HCT116 (cell line): ENCODE measurements at regions not wholly inside any gene's neighbourhood (a gene's known extent, or its start where the extent isn't known, plus 50 kb on each side); places are given as distances from the start of the nearest gene placed in this dataset.

Experiments
- ATAC-seq: fragments of 200-7000 bp; cut with Tn5 transposase; 2 replicates; pipeline ENCODE4 v1.9.1; 2020; ENCODE audit warnings: mild to moderate bottlenecking, moderate library complexity
- BruUV-seq: library from RNA; stranded (reverse); fragments of 400-500 nt; replicated peaks from 2 replicates; lab custom pipeline; 2021; lab: Mats Ljungman, UMichigan
- CTCF ChIA-PET: fragments of 300-600 bp; sonication (Branson Sonifier 250); formaldehyde crosslinking; loops from one replicate; lab custom pipeline; 2021; ENCODE audit warnings: antibody characterized with exemption; lab: Charles Lee
- POLR2A ChIA-PET: fragments of 300-600, 350-600 bp; sonication (Branson Sonifier 250); formaldehyde crosslinking; loops from one replicate; lab custom pipeline; 2021; ENCODE audit warnings: antibody characterized with exemption; lab: Charles Lee
- RAD21 ChIA-PET, 2 experiments: fragments of 300-600 bp; sonication (Branson Sonifier 250); formaldehyde crosslinking; loops; one replicate each; lab custom pipeline; 2023; ENCODE audit warnings: low total read pairs in 2 of 2; ENCODE audit not compliant: uncharacterized antibody in 2 of 2, unreplicated experiment in 2 of 2, low non-redundant PET in 1 of 2; lab: Charles Lee
- DNase-seq: peaks from one replicate; pipeline ENCODE4 v3.0.0-alpha.2; 2010; ENCODE audit warnings: low read depth, low spot score
- H2AFZ ChIP-seq: fragments of 200-600 bp; shearing (Covaris generic), sonication (generic); 2 replicates; pipeline ENCODE4 v1.6.1; 2017; ENCODE audit warnings: low read depth, mixed run types, mixed read lengths, antibody characterized with exemption, low read length; ENCODE audit not compliant: poor library complexity, severe bottlenecking
- H3K27ac ChIP-seq: 2 replicates; pipeline ENCODE4 v1.5.1; 2012; ENCODE audit warnings: low read depth, low read length
- H3K27me3 ChIP-seq: fragments of 200-600 bp; sonication (generic); 2 replicates; pipeline ENCODE4 v1.6.1; 2016; ENCODE audit warnings: mixed run types, low read length, mixed read lengths; ENCODE audit not compliant: insufficient read depth
- H3K36me3 ChIP-seq, 2 experiments: fragments of 200-500 bp in 1 of 2; fragments of 200-600 bp in 1 of 2; sonication (Bioruptor generic) in 1 of 2; sonication (generic) in 1 of 2; 2 replicates each; pipeline versions ENCODE4 v1.5.1 to v1.6.1; 2014 to 2016; ENCODE audit warnings: low read length in 2 of 2, inconsistent platforms in 1 of 2, mixed read lengths in 1 of 2, mixed run types in 1 of 2; ENCODE audit not compliant: insufficient read depth in 2 of 2, control insufficient read depth in 1 of 2
- H3K4me1 ChIP-seq, 2 experiments: fragments of 200-600 bp in 1 of 2; sonication (generic) in 1 of 2; 2 replicates each; pipeline versions ENCODE4 v1.5.1 to v1.6.1; 2012 to 2017; ENCODE audit warnings: low read length in 2 of 2, inconsistent platforms in 1 of 2, mild to moderate bottlenecking in 1 of 2, mixed read lengths in 1 of 2, mixed run types in 1 of 2, moderate library complexity in 1 of 2; ENCODE audit not compliant: insufficient read depth in 2 of 2, control insufficient read depth in 1 of 2
- H3K4me2 ChIP-seq: fragments of 200-600 bp; sonication (generic); 2 replicates; pipeline ENCODE4 v1.6.1; 2017; ENCODE audit warnings: mixed run types, low read length, mixed read lengths
- H3K4me3 ChIP-seq, 2 experiments: fragments of 200-600 bp in 1 of 2; sonication (generic) in 1 of 2; replicated peaks in 1 of 2; 2 replicates each; pipeline ENCODE4 v1.5.1; 2011 to 2016; ENCODE audit warnings: low read length in 2 of 2, control low read depth in 1 of 2, low read depth in 1 of 2, mild to moderate bottlenecking in 1 of 2, mixed read lengths in 1 of 2, mixed run types in 1 of 2
- H3K79me2 ChIP-seq: fragments of 200-600 bp; sonication (generic); 2 replicates; pipeline ENCODE4 v1.6.1; 2017; ENCODE audit warnings: mild to moderate bottlenecking, mixed run types, low read length, moderate library complexity, mixed read lengths; ENCODE audit not compliant: insufficient read depth
- H3K9ac ChIP-seq: fragments of 200-600 bp; sonication (generic); 2 replicates; pipeline ENCODE4 v1.6.1; 2016; ENCODE audit warnings: low read length, mixed read lengths
- H3K9me2 ChIP-seq: fragments of 200-600 bp; sonication (generic), shearing (Covaris generic); 2 replicates; pipeline ENCODE4 v1.6.1; 2017; ENCODE audit warnings: mixed run types, mild to moderate bottlenecking, moderate library complexity; ENCODE audit not compliant: insufficient read depth
- H3K9me3 ChIP-seq, 2 experiments: fragments of 200-500 bp in 1 of 2; fragments of 200-600 bp in 1 of 2; sonication (Bioruptor generic) in 1 of 2; sonication (generic) in 1 of 2; 2 replicates each; pipeline ENCODE4 v1.6.1; 2014 to 2017; ENCODE audit warnings: low read length in 2 of 2, mixed read lengths in 2 of 2, inconsistent platforms in 1 of 2, low read depth in 1 of 2, mild to moderate bottlenecking in 1 of 2, mixed run types in 1 of 2, moderate library complexity in 1 of 2; ENCODE audit not compliant: control insufficient read depth in 1 of 2, insufficient read depth in 1 of 2
- H4K20me1 ChIP-seq: fragments of 200-600 bp; sonication (generic), shearing (Covaris generic); 2 replicates; pipeline ENCODE4 v1.6.1; 2017; ENCODE audit warnings: mixed run types, mild to moderate bottlenecking, moderate library complexity; ENCODE audit not compliant: insufficient read depth
- CBX3 ChIP-seq: IDR thresholded peaks from 2 replicates; pipeline ENCODE4 v1.6.1; 2012; ENCODE audit warnings: low read depth
- EGR1 ChIP-seq: IDR thresholded peaks from 2 replicates; pipeline ENCODE4 v1.6.1; 2012; ENCODE audit warnings: low read depth
- RAD21 ChIP-seq: IDR thresholded peaks from 2 replicates; pipeline ENCODE4 v1.6.1; 2012; ENCODE audit warnings: low read depth, mild to moderate bottlenecking
- YY1 ChIP-seq: IDR thresholded peaks from 2 replicates; pipeline ENCODE4 v1.6.1; 2011; ENCODE audit warnings: low read length, low read depth, moderate library complexity, mild to moderate bottlenecking; ENCODE audit not compliant: insufficient replicate concordance; ENCODE audit errors: extremely low read depth
- intact Hi-C: fragments of 100-400 bp; cut with micrococcal nuclease; formaldehyde crosslinking; loops from 2 replicates; pipeline ENCODE4 v1.10.0; 2022
- TF ChIP-seq, protein P1 (sequence below): IDR thresholded peaks from 2 replicates; pipeline ENCODE4 v1.6.1; 2012
- TF ChIP-seq, protein P2 (sequence below), 3 experiments: fragments of 200-600 bp in 1 of 3; sonication (generic) in 1 of 3; IDR thresholded peaks in 2 of 3; conservative IDR thresholded peaks in 1 of 3; 2 replicates each; pipeline ENCODE4 v1.5.1; 2012 to 2017; ENCODE audit warnings: low read depth in 2 of 3, low read length in 2 of 3, antibody characterized with exemption in 1 of 3, borderline replicate concordance in 1 of 3, control low read depth in 1 of 3, mild to moderate bottlenecking in 1 of 3, mixed read lengths in 1 of 3, mixed run types in 1 of 3, moderate library complexity in 1 of 3; ENCODE audit not compliant: insufficient read depth in 1 of 3

DNA sequence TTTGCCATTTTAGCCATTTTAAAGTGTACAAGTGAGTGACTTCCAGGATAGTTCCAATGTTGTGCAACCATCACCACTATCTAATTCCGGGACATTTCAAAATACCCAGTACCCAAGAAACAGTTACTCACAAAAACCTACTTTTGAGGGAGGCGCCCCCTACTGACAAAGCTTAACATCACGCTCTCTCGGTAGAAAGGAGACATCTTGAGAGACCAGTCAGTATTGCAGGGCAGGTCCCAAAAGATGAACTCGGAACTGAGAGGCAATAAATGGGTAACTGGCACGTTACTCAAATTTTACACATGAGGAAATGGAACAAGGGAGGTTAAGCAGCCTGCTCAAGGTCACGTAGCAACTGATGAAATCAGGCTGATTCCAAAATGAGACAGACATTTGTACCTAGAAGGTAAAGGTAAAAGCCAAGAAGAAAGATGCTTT is 50.0 kb upstream of the POU2AF1 start:
- no peak for TF ChIP-seq YY1
- peak; percentile 65 for TF ChIP-seq RAD21
- no peak for TF ChIP-seq EGR1
- peak; percentile 45; the same call in 1 of the 2 replicates for TF ChIP-seq CBX3
- TF ChIP-seq, protein P1, sequence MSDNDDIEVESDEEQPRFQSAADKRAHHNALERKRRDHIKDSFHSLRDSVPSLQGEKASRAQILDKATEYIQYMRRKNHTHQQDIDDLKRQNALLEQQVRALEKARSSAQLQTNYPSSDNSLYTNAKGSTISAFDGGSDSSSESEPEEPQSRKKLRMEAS, result no peak
- TF ChIP-seq, protein P2, sequence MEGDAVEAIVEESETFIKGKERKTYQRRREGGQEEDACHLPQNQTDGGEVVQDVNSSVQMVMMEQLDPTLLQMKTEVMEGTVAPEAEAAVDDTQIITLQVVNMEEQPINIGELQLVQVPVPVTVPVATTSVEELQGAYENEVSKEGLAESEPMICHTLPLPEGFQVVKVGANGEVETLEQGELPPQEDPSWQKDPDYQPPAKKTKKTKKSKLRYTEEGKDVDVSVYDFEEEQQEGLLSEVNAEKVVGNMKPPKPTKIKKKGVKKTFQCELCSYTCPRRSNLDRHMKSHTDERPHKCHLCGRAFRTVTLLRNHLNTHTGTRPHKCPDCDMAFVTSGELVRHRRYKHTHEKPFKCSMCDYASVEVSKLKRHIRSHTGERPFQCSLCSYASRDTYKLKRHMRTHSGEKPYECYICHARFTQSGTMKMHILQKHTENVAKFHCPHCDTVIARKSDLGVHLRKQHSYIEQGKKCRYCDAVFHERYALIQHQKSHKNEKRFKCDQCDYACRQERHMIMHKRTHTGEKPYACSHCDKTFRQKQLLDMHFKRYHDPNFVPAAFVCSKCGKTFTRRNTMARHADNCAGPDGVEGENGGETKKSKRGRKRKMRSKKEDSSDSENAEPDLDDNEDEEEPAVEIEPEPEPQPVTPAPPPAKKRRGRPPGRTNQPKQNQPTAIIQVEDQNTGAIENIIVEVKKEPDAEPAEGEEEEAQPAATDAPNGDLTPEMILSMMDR (IDR thresholded peaks at IDR 0.05 in 2 of 3, conservative IDR thresholded peaks at IDR 0.05 in 1 of 3; ENCODE audit: borderline replicate concordance in 1 of 3, insufficient read depth in 1 of 3, low read depth in 2 of 3, low read length in 2 of 3), result peak; percentile 91 to 98 (median 94)
- TF ChIP-seq, all 23 proteins: peak for 3
- no peak overlapping the region for H3K9ac ChIP-seq
- POLR2A ChIA-PET, result no interaction called here
- peaks cover 3 to 12% of the 10 kb centered on the region in 2 experiments; a peak in 2 of 4 replicates for H3K4me1 ChIP-seq
- H3K79me2 ChIP-seq, result no peaks in the 10 kb centered on the region
- peak overlapping the region; percentile 34; the same call in 1 of the 2 replicates for H3K4me2 ChIP-seq
- no peak overlapping the region for H3K27ac ChIP-seq
- no TSS peak for BruUV-seq
- intact Hi-C loops, result loop anchor here (1.0 to 10.0 kb wide), 2 partner anchors 146 to 954 kb away; no protein-coding TSS in a partner anchor
- no peaks in the 10 kb centered on the region for H3K27me3 ChIP-seq
- CTCF ChIA-PET, result interaction anchor here (0.8 to 2.9 kb wide), 16 partner anchors 8 to 994 kb away, joined by 3 to 17 read pairs (median 4); no protein-coding TSS in a partner anchor
- no peaks in the 10 kb centered on the region for H4K20me1 ChIP-seq
- DNase-seq (peak; percentile 39), ATAC-seq (peak; percentile 88)
- peak overlapping the region; percentile 97 for H2AFZ ChIP-seq
- no peaks in the 10 kb centered on the region for H3K9me2 ChIP-seq
- H3K36me3 ChIP-seq, result no peaks in the 10 kb centered on the region
- no peak overlapping the region for H3K4me3 ChIP-seq
- RAD21 ChIA-PET, result no interaction called here
- no peaks in the 10 kb centered on the region for H3K9me3 ChIP-seq
